8988T (cell line): ENCODE measurements at regions not wholly inside any gene's neighbourhood (a gene's known extent, or its start where the extent isn't known, plus 50 kb on each side); places are given as distances from the start of the nearest gene placed in this dataset.

Source experiments
- DNase-seq: peaks from one replicate; pipeline ENCODE4 v3.0.0; 2011

DNA sequence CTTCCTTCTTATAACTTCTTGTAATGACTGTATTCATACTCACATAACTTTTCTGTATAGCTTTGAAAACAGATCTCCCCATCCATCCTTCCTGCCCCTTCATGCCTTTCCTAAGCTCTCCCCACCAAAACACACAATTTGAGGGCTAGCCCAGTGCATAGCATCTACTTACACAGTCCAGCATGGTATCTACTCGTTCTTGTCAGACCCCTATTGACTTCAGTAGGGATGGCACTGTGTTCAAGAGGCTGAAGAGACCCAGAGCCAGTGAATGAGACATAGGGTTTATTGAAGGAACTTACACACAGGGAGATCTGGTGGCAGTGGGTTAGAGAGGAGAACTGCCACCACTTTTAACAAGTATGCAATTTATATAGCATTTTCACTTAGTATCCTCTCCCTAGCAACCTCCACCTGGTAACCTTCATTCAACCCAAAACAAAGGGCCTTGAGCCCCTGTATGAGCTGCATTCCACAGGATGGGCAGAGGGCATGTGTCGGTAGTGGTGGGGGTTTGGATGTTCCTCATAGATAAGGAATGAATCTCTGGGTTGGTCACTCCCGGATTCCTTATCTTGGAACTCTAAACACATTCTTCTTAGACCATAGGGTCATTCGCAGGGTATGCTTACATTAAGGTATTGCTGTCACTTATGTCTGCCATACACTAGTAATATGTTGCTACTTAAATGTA is 64.9 kb upstream of the GNG12 start:
- no peak for DNase-seq

- no peak for DNase-seq
Observed at GRCh38 chr1:67897270-67897949, 64.1 kb upstream of the GNG12 start.

DNA sequence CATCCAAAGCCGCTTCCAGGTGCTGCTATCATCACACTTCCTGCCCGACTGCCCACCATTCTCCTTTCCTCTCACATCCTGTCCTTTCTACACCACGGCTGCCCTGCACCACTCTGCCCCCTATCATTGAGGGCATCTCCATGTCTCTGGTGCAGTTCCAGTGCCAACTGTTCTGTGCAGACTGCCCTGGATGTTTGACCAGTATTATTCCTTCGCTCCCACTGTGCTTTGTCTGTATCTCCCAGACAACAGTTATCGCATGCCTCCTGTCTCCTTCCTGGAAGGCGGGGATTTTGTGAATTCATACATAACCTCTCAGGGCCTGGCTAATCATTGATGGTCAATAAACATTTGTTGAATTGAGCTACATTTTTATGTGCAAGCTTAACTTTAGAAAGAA is 63.6 kb upstream of the GNG12 start:
- no peak for DNase-seq

DNA sequence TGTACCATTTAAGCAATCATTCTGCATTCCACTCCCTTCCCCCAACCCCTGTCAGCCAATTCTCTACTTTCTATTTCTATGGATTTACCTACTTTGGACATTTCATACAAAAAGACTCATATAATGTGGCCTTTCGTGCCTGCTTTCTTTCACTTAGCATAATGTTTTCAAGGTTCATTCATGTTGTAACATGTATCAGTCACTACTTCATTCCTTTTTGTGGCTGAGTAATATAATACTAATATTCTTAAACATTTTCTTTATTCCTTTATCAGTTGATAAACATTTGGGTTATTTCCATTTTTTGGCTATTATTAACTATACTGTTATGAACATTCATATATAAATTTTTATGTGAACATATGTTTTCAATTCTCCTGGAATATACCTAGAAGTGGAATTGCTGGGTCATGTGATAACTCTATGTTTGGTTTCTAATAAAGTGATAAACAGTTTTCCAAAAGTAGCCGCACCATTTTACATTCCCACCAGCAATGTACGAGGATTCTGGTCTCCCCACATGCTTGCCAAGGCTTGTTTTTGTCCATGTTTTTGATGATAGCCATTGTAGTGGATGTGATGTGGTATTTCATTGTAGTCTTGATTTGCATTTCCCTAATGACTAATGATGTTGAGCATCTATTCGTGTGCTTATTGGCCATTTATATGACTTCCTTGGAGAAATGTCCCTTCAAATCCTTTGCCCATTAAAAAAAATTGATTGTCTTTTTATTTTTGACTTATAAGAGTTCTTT is 61.9 kb upstream of the GNG12 start:
- DNase-seq = no peak

DNA sequence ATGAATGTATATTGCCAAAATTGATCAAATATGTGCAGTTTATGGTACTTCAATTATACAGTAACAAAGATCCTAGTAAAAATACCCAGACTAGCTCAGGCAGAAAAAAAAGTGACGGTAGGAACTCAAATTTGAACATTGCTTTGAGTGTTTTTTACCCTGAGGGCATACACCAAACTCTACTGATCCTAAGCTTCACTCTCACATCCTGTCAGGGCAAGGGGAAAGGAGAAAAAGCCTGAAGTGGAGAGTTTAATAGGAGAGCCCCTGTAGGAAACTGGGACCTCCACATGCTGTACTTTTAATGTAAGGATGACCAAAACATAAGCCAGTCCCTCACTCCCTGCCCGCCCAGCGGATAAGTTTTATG is 59.8 kb upstream of the GNG12 start:
- DNase-seq = no peak

DNA sequence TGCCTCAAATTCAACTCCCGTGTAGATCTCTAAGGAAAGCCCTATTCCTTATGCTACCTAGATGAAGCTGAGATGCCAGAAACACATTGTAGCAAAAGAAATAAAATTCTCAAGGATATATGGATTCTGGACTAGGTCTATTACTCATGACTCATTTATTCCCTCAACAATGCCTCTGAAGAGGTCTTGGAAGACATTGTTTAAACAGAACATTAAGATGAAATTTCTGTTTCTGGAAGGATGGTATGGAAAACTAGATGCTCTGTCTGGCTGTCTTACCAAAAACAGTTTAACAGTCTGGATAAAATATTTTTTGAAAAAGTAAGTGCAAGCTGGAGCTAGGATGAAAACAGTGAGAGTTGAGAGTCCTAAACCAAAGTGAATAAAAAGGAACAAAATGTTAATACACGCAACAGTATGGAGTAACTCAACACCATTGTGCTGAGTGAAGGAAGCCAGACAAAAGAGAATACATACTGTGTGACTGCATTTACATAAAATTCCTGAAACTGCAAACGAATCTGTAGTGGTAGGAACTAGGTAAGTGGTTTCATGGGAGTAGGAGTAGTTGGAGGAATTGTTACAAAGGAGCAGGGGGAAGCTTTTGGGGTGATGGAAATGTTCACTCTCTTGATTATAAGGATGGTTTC is 59.3 kb upstream of the GNG12 start:
- no peak for DNase-seq

GRCh38 chr1:67890857-67891256 is 57.6 kb upstream of the GNG12 start:
- DNase-seq = no peak

DNA sequence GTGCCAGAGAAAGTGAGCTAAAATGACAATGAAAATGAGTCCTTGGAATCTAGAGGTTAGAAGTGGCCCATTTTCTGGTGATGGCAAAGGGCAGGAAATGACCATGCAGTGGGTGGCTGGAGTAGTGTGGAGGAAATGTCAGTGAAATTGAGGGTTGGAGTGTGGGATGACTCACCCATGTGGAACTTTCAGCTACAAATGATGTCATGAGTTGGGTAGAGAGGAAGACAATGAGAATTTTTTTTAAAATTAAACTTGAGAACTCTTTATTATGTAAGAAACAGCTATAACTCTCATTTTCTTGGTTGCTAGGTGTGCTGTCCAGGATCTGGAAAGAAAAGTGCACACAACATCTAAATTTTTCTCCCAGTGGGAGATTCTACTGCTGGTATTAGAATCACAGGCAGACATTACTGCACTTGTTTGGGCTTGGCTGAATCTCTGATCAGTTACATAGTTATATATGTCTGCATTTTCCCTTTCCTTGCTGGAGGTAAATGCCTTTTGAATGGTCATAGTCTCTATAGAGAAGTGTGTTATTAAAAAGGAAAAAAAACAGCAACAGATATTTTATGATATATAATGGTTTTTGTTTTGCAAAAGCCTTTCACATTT is 56.8 kb upstream of the GNG12 start:
- DNase-seq = peak; percentile 13

GRCh38 chr1:67889466-67889865 is 56.2 kb upstream of the GNG12 start:
- DNase-seq = no peak

- DNase-seq = no peak
Observed at GRCh38 chr1:67888216-67889106, 55.2 kb upstream of the GNG12 start.

DNA sequence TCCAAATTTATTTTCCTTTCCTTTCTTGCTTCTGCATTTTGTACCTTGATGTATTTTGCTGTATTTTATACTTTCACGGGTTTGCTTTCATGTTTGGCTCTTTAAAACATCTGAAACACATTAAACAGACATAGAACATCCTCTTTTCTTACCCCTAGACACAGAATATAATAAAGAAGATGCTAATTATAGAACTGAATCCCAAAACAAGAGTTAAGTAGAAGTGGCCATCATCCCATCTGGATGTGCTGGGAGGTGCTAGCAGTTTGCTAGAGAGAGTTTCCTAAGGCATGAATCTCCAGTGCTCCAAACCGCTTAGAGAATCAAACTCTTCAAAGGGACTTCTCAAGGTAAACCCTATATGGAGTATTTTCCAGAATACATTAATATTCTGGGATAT is 53.9 kb upstream of the GNG12 start:
- no peak for DNase-seq

DNA sequence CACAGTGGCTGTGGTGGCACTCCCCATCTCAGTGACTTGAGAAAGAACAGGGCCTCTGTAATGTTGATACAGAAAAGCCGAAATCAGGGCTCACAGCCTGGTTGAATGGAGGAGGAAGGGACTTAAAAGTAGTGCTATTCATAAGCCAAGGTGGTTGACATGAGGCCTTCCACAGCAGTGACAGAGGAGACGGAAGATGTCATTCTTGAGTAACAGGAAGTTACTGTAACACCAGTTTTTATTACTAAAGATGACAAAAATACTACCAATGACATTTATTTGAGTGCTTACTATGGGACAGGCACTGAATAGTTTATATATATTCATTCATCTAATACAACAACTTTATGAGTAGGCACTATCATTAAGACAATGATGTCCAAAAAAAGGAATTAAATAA is 52.8 kb upstream of the GNG12 start:
- DNase-seq = no peak

GRCh38 chr1:67883069-67883468 is 49.8 kb upstream of the GNG12 start:
- no peak for DNase-seq
